ENCODE measurements at regions not wholly inside any gene's neighbourhood (a gene's known extent, or its start where the extent isn't known, plus 50 kb on each side); places are given as distances from the start of the nearest gene placed in this dataset.
"Not testable (repeated sequence)": the region's sequence is repeated elsewhere in the genome, so short reads cannot be mapped to it uniquely, and the experiment has no call there.

DNA sequence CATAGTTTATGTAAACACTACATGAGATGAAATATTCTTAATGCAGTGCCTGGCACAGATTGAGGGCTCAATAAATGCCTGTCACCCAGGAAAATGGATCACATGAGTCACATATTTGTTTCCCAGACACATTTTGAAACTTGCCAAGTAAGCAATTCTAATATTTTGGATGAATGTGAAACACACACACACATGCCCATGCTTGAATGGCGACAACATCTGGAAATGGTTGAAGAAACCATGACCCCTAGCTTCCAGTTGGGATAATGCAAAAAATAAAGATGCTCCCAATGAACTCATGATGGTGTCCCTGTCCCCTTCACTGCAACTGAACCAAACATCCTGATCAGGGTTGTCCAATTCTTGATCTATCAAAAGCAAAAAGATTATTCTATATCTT lies 797.3 kb downstream of the XPNPEP1 start:
- in situ Hi-C loops (cut with HindIII; ENCODE audit: low sequenced_read_pairs): no loop called here

GRCh38 chr10:109115179-109115578 lies 808.1 kb downstream of the XPNPEP1 start:
- in situ Hi-C loops (cut with HindIII; ENCODE audit: low sequenced_read_pairs): no loop called here

- in situ Hi-C loops (cut with HindIII; ENCODE audit: low sequenced_read_pairs): no loop called here
Observed at GRCh38 chr10:109114579-109114978, 808.7 kb downstream of the XPNPEP1 start.

DNA sequence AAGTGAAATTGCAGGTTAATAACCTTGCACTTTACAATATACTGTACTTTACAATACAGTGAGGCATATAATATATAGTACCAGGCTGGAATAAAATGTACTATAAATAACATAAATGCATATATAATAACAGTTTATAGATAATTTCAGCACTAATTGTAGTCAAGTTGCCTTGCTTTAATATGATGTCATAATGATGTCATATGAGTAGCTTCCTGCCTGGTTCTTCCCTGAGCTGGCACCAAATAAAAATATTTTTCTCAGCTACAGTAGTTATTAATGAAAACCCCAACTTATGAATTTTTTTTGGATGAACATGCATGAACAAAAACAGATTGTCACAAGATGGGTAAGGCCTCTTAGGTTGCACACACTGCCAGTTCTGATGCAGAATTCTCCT lies 816.7 kb downstream of the XPNPEP1 start:
- in situ Hi-C loops (cut with HindIII; ENCODE audit: low sequenced_read_pairs): no loop called here

DNA sequence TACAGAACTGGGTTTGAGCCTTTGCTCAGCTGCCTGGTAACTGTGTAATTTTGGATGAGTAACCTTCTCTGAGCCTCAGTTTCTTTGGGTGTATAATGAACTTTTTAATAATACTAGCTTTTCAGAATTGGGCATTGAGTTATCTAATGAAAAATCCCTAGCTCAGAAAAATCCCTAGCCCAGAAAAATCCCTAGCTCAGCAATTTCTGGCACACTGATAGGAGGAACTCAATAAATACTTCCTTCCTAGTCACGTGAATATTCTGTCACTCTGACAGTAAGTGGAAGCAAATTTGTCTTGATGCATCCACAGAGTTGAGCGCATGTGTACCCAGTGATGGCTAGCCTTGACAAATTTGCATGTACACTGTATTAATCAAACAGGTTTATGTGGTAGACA lies 817.6 kb downstream of the XPNPEP1 start:
- in situ Hi-C loops (cut with HindIII; ENCODE audit: low sequenced_read_pairs): no loop called here

DNA sequence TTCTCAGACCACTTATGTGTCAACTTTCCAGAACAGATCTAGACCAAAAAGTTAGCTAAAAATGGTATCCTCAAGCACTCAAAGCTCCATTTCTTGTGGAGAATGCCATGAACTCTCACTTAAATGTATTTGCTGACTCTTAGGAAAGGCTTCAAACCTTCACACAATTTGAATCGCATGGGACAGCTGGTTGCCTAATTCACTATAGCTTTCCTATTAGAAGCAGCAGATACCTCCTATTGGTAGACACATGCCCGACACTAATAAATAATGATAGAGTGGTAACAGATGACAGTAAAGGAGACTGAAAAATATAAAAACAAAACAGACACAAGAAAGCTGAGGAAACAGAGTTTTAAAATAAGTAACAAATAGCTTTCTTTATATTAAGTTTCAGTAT lies 818.5 kb downstream of the XPNPEP1 start:
- in situ Hi-C loops (cut with HindIII; ENCODE audit: low sequenced_read_pairs): no loop called here

DNA sequence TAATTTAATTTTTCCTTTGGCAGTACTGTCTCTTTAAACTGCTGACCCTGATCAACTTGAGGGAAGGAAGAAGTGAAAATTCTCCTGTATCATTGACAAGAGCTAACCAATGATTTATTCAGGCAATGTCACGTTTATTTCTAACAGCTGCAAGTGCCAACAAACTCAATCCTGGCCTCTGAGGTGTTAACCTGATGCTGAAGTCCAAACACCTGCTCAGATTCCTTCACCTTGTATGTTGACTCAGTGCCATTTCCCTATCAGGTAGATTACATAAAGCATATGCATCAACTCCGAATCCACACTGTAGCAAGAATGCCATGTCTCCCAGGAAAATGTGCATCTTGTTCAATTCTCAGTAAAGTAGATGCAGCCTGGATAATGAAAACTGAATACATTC lies 820.0 kb downstream of the XPNPEP1 start:
- in situ Hi-C loops (cut with HindIII; ENCODE audit: low sequenced_read_pairs): no loop called here

DNA sequence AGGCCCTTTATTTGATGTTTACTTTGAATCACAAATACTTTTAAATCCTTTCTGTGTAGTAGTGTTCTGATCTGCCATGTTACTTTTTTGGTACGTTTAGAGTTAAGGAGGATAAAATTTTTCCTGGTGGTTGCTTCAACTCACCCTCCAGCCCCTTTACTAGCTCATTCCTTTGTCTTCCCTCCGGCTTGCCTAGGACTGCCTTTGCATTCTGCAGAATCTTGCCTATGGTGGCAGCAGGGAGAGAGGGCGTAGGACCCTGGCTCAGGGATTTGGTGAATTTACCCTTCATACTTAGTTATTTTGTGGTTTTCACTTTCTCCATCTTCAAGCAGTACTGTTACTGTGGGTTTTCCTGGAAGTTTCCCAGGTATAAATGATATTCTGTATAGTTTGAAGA lies 833.5 kb downstream of the XPNPEP1 start:
- in situ Hi-C loops (cut with HindIII; ENCODE audit: low sequenced_read_pairs): no loop called here

- in situ Hi-C loops (cut with HindIII; ENCODE audit: low sequenced_read_pairs): no loop called here
Observed at GRCh38 chr10:109071539-109071938, 851.8 kb downstream of the XPNPEP1 start.

DNA sequence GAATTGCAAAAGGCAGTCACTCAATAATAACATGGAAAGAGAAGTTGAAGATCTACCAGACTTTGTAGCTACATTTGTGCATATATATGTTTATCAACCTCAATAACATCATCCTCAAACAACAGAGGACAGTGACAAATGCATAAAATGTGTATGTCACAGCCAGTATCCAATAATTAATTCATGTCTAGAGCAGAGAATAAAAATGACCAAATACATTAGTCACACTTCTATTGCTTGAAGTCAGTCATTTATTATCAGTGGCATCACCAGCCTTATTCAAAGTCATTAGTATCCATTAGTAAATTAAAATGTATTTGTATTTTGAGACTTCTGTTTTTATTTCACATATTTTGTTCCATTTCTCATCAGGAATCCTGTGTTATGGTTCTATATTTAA lies 852.8 kb downstream of the XPNPEP1 start:
- in situ Hi-C loops (cut with HindIII; ENCODE audit: low sequenced_read_pairs): no loop called here

GRCh38 chr10:109067031-109067430 lies 856.3 kb downstream of the XPNPEP1 start:
- in situ Hi-C loops (cut with HindIII; ENCODE audit: low sequenced_read_pairs): no loop called here

GRCh38 chr10:109065821-109066220 lies 857.5 kb downstream of the XPNPEP1 start:
- in situ Hi-C loops (cut with HindIII; ENCODE audit: low sequenced_read_pairs): no loop called here

DNA sequence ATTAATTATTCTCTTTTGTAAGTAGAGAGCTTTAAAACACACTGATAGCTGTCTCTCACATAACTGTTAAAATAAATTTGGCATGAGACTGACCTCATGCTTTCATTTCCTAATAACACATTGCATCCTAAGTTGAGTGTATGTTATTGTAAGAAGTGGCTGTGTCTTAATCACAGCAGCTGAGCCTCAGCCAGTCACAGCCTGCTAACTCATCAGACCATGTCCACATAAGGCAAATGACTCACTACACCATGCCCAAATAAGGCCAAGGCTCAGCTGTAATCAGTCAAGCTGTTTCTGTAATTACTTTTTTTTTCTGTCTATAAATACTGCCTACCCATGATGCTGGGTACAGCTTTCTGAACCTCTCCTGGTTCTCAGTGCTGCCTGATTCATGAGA lies 860.9 kb downstream of the XPNPEP1 start:
- in situ Hi-C loops (cut with HindIII; ENCODE audit: low sequenced_read_pairs): no loop called here

GRCh38 chr10:109055243-109055642 lies 868.1 kb downstream of the XPNPEP1 start:
- in situ Hi-C loops (cut with HindIII; ENCODE audit: low sequenced_read_pairs): no loop called here

DNA sequence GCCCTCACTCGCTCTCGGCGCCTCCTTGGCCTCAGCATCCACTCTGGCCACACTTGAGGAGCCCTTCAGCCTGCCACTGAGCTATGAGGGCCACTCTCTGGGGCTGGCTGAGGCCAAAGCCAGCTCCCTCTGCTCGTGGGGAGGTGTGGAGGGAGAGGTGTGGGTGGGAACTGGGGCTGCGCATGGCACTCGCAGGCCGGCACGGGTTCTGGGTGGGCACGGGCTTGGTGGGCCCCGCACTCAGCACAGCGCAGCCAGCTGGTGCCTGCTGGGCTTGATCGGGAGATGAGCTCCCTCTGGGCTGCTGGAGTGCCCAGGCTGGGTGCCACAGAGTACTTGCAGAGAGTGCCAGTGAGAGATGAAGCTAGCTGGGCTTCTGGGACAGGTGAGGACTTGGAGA lies 875.5 kb downstream of the XPNPEP1 start:
- in situ Hi-C loops (cut with HindIII; ENCODE audit: low sequenced_read_pairs): no loop called here

DNA sequence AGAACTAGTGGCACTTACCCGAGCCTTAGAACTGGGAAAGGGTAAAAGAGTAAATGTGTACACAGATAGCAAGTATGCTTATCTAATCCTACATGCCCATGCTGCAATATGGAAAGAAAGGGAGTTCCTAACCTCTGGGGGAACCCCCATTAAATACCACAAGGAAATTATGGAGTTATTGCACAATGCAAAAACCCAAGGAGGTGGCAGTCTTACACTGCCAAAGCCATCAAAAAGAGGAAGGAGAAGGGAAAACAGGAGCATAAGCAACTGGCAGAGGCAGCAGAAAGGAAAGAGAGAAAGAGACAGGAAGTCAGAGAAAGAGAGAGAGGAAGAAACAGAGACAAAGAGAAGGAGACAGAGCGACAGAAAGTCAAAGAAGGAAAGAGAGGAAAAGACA lies 876.9 kb downstream of the XPNPEP1 start:
- in situ Hi-C loops (cut with HindIII; ENCODE audit: low sequenced_read_pairs): not testable (repeated sequence)

- in situ Hi-C loops (cut with HindIII; ENCODE audit: low sequenced_read_pairs): no loop called here
Observed at GRCh38 chr10:109040622-109041021, 882.7 kb downstream of the XPNPEP1 start.

GRCh38 chr10:109037978-109038377 lies 885.3 kb downstream of the XPNPEP1 start:
- in situ Hi-C loops (cut with HindIII; ENCODE audit: low sequenced_read_pairs): no loop called here

DNA sequence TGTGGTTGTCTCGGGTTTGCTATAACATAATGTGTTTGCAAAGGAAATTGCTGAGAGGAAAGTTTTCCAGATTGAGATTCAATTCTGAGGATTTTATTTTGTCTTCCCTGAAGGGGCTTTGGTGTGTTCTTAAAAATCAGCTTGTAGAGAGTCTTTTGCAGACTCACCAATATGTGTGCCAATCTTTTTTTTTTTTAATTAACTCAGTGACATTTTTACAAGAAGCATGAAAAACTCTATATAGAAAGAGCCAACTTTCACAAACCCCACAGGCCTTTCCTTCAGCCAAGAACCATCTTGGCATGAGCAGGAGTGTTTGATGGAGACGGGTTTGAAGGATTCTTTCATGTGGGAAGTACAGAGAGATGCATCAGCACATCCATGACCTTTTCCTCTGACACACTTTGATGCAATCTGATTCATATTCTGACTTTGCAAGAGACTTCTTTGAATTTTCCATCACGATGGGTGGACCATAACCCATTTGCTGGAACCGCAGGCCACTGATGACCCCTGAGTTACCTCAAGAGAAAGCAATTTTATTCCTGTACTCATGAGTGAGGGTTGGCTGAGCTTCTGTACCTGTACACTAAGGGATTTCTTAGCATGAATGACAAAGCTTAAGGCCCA lies 892.6 kb downstream of the XPNPEP1 start:
- in situ Hi-C loops (cut with HindIII; ENCODE audit: low sequenced_read_pairs): no loop called here

GRCh38 chr10:109029870-109030269 lies 893.4 kb downstream of the XPNPEP1 start:
- in situ Hi-C loops (cut with HindIII; ENCODE audit: low sequenced_read_pairs): no loop called here

GRCh38 chr10:109027534-109028185 lies 895.7 kb downstream of the XPNPEP1 start:
- in situ Hi-C loops (cut with HindIII; ENCODE audit: low sequenced_read_pairs): no loop called here

DNA sequence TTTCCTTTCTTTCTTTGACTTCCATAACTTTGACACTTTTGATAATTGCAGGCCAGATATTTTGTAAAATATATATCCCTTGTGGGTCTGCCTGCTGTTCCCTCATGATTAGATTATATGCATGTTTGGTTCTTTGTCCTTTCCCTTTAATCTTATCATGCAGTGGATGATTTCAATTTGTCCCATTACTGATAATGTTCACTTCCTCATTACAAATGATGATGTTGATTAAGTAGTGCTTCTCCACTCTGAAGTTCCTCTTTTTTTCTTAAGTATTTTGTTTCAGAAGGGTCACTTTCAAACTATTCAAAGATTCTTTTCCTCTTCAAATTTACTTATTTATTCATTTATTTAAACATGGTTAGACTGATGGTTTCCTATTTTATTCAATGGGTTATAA lies 898.1 kb downstream of the XPNPEP1 start:
- in situ Hi-C loops (cut with HindIII; ENCODE audit: low sequenced_read_pairs): no loop called here

Data from DLD1 (cell line).